ENCODE measurements at regions not wholly inside any gene's neighbourhood (a gene's known extent, or its start where the extent isn't known, plus 50 kb on each side); places are given as distances from the start of the nearest gene placed in this dataset.

GRCh38 chr3:1955170-1955569, 143.5 kb upstream of the CNTN4 start:
- no peak for TF ChIP-seq Cebpa-rat (IDR thresholded peaks at IDR 0.05)
- H3K36me3 ChIP-seq: no peaks in the 10 kb centered on the region
- H3K27ac ChIP-seq: no peak overlapping the region
- H3K4me3 ChIP-seq: no peak overlapping the region
- no peak overlapping the region for H3K9ac ChIP-seq
- H3K4me1 ChIP-seq: no peaks in the 10 kb centered on the region
- no peaks in the 10 kb centered on the region for H3K27me3 ChIP-seq
- no peak overlapping the region for H3K4me2 ChIP-seq
- no peaks in the 10 kb centered on the region for H3K9me3 ChIP-seq
- H4K20me1 ChIP-seq: no peaks in the 10 kb centered on the region

- no peak for TF ChIP-seq Cebpa-rat (IDR thresholded peaks at IDR 0.05)
Observed at GRCh38 chr3:1955750-1956149, 142.9 kb upstream of the CNTN4 start.

GRCh38 chr3:1960506-1960905, 138.2 kb upstream of the CNTN4 start:
- no peak for TF ChIP-seq Cebpa-rat (IDR thresholded peaks at IDR 0.05)

More at GRCh38 chr3:1955750-1956149, 142.9 kb upstream of the CNTN4 start:
- no peak overlapping the region for H3K9ac ChIP-seq
- no peak overlapping the region for H3K4me3 ChIP-seq
- H3K4me2 ChIP-seq: no peak overlapping the region
- no peaks in the 10 kb centered on the region for H3K4me1 ChIP-seq
- H3K36me3 ChIP-seq: no peaks in the 10 kb centered on the region
- H3K27ac ChIP-seq: no peak overlapping the region
- H4K20me1 ChIP-seq: no peaks in the 10 kb centered on the region
- H3K27me3 ChIP-seq: no peaks in the 10 kb centered on the region
- H3K9me3 ChIP-seq: no peaks in the 10 kb centered on the region

GRCh38 chr3:1962396-1963088, 136.1 kb upstream of the CNTN4 start:
- H3K27ac ChIP-seq: no peak overlapping the region
- no peak overlapping the region for H3K4me3 ChIP-seq
- no peak for TF ChIP-seq Cebpa-rat (IDR thresholded peaks at IDR 0.05)
- H3K9me3 ChIP-seq: no peaks in the 10 kb centered on the region
- no peak overlapping the region for H3K4me2 ChIP-seq
- H3K27me3 ChIP-seq: no peaks in the 10 kb centered on the region
- no peak overlapping the region for H3K9ac ChIP-seq
- H3K36me3 ChIP-seq: no peaks in the 10 kb centered on the region
- no peaks in the 10 kb centered on the region for H4K20me1 ChIP-seq
- H3K4me1 ChIP-seq: no peaks in the 10 kb centered on the region

More at GRCh38 chr3:1960506-1960905, 138.2 kb upstream of the CNTN4 start:
- H3K9me3 ChIP-seq: no peaks in the 10 kb centered on the region
- H3K4me3 ChIP-seq: no peak overlapping the region
- H3K27me3 ChIP-seq: no peaks in the 10 kb centered on the region
- no peaks in the 10 kb centered on the region for H4K20me1 ChIP-seq
- no peak overlapping the region for H3K27ac ChIP-seq
- H3K9ac ChIP-seq: no peak overlapping the region
- no peaks in the 10 kb centered on the region for H3K36me3 ChIP-seq
- H3K4me2 ChIP-seq: no peak overlapping the region
- no peaks in the 10 kb centered on the region for H3K4me1 ChIP-seq

- Histone ChIP-seq H3K27ac (no peak overlapping the region), H3K9ac (no peak overlapping the region), H4K20me1 (no peaks in the 10 kb centered on the region), H3K4me2 (no peak overlapping the region), H3K36me3 (no peaks in the 10 kb centered on the region), H3K9me3 (no peaks in the 10 kb centered on the region), H3K4me1 (no peaks in the 10 kb centered on the region), H3K4me3 (no peak overlapping the region), H3K27me3 (no peaks in the 10 kb centered on the region)
- no peak for TF ChIP-seq Cebpa-rat (IDR thresholded peaks at IDR 0.05)
Observed at GRCh38 chr3:1963896-1964295, 134.8 kb upstream of the CNTN4 start.

- Histone ChIP-seq H3K4me3 (no peak overlapping the region), H3K9me3 (no peaks in the 10 kb centered on the region), H3K9ac (no peak overlapping the region), H3K27me3 (no peaks in the 10 kb centered on the region), H4K20me1 (no peaks in the 10 kb centered on the region), H3K4me1 (no peaks in the 10 kb centered on the region), H3K27ac (no peak overlapping the region), H3K36me3 (no peaks in the 10 kb centered on the region), H3K4me2 (no peak overlapping the region)
- TF ChIP-seq Cebpa-rat (IDR thresholded peaks at IDR 0.05): no peak
Observed at GRCh38 chr3:1967525-1967924, 131.1 kb upstream of the CNTN4 start.

- Histone ChIP-seq H3K9ac (no peak overlapping the region), H3K36me3 (no peaks in the 10 kb centered on the region), H3K4me1 (no peaks in the 10 kb centered on the region), H3K4me3 (no peak overlapping the region), H3K9me3 (no peaks in the 10 kb centered on the region), H3K27me3 (no peaks in the 10 kb centered on the region), H3K4me2 (no peak overlapping the region), H3K27ac (no peak overlapping the region), H4K20me1 (no peaks in the 10 kb centered on the region)
- no peak for TF ChIP-seq Cebpa-rat (IDR thresholded peaks at IDR 0.05)
Observed at GRCh38 chr3:1969281-1969680, 129.4 kb upstream of the CNTN4 start.

- no peak for TF ChIP-seq Cebpa-rat (IDR thresholded peaks at IDR 0.05)
- no peaks in the 10 kb centered on the region for H3K36me3 ChIP-seq
- no peak overlapping the region for H3K4me3 ChIP-seq
- no peaks in the 10 kb centered on the region for H3K4me1 ChIP-seq
- no peaks in the 10 kb centered on the region for H4K20me1 ChIP-seq
- no peak overlapping the region for H3K27ac ChIP-seq
- no peak overlapping the region for H3K9ac ChIP-seq
- H3K9me3 ChIP-seq: no peaks in the 10 kb centered on the region
- no peaks in the 10 kb centered on the region for H3K27me3 ChIP-seq
- H3K4me2 ChIP-seq: no peak overlapping the region
Observed at GRCh38 chr3:1971780-1972179, 126.9 kb upstream of the CNTN4 start.

GRCh38 chr3:1979961-1980615, 118.6 kb upstream of the CNTN4 start:
- H3K9me3 ChIP-seq: no peaks in the 10 kb centered on the region

GRCh38 chr3:1987980-1988379, 110.7 kb upstream of the CNTN4 start:
- no peak overlapping the region for H3K4me2 ChIP-seq
- H3K27me3 ChIP-seq: no peaks in the 10 kb centered on the region
- no peaks in the 10 kb centered on the region for H3K36me3 ChIP-seq
- no peaks in the 10 kb centered on the region for H3K4me1 ChIP-seq
- no peak overlapping the region for H3K9ac ChIP-seq
- no peak for TF ChIP-seq Cebpa-rat (IDR thresholded peaks at IDR 0.05)
- no peaks in the 10 kb centered on the region for H4K20me1 ChIP-seq
- no peak overlapping the region for H3K4me3 ChIP-seq
- no peaks in the 10 kb centered on the region for H3K9me3 ChIP-seq
- no peak overlapping the region for H3K27ac ChIP-seq

More at GRCh38 chr3:1979961-1980615, 118.6 kb upstream of the CNTN4 start:
- H3K4me1 ChIP-seq: no peaks in the 10 kb centered on the region
- no peaks in the 10 kb centered on the region for H3K27me3 ChIP-seq
- no peaks in the 10 kb centered on the region for H3K36me3 ChIP-seq
- no peaks in the 10 kb centered on the region for H4K20me1 ChIP-seq
- no peak for TF ChIP-seq Cebpa-rat (IDR thresholded peaks at IDR 0.05)
- H3K27ac ChIP-seq: no peak overlapping the region
- no peak overlapping the region for H3K4me2 ChIP-seq
- H3K9ac ChIP-seq: no peak overlapping the region
- no peak overlapping the region for H3K4me3 ChIP-seq
